Skeletal muscle tissue (tissue), 3 donors: ENCODE measurements at regions not wholly inside any gene's neighbourhood (a gene's known extent, or its start where the extent isn't known, plus 50 kb on each side); places are given as distances from the start of the nearest gene placed in this dataset.
A peak's percentile ranks its signal among the peaks of the same experiment; 100 is the strongest.

Experiments used
- H3K27ac ChIP-seq: one replicate; pipeline ENCODE4 v1.7.0; 2013; ENCODE audit warnings: mild to moderate bottlenecking, low read depth, low read length, inconsistent platforms
- H3K27me3 ChIP-seq, 3 donors: one replicate each; pipeline ENCODE4 v1.7.0; 2013; ENCODE audit warnings: low read length in 3 of 3; ENCODE audit not compliant: control insufficient read depth in 3 of 3, insufficient read depth in 3 of 3
- H3K36me3 ChIP-seq, 3 donors: one replicate each; pipeline ENCODE4 v1.7.0; 2013; ENCODE audit warnings: low read length in 3 of 3; ENCODE audit not compliant: control insufficient read depth in 3 of 3, insufficient read depth in 3 of 3
- H3K4me1 ChIP-seq, 3 donors: one replicate each; pipeline ENCODE4 v1.7.0; 2013; ENCODE audit warnings: low read length in 3 of 3, mild to moderate bottlenecking in 3 of 3; ENCODE audit not compliant: control insufficient read depth in 3 of 3, insufficient read depth in 3 of 3
- H3K4me3 ChIP-seq, 3 donors: one replicate each; pipeline ENCODE4 v1.7.0; 2013; ENCODE audit warnings: low read length in 3 of 3
- H3K9ac ChIP-seq, 3 donors: one replicate each; pipeline ENCODE4 v1.7.0; 2013; ENCODE audit warnings: low read length in 3 of 3, mild to moderate bottlenecking in 3 of 3, moderate library complexity in 2 of 3, low read depth in 1 of 3
- H3K9me3 ChIP-seq, 3 donors: one replicate each; pipeline ENCODE4 v1.7.0; 2013; ENCODE audit warnings: low read length in 3 of 3; ENCODE audit not compliant: control insufficient read depth in 3 of 3
- donor health status: Osteomylitis.

GRCh38 chr20:21902391-21902790 lies 196.9 kb downstream of the PAX1 start:
- no peaks in the 10 kb centered on the region for H3K36me3 ChIP-seq

GRCh38 chr20:21901470-21902275 lies 196.2 kb downstream of the PAX1 start:
- no peak overlapping the region for H3K9ac ChIP-seq
- H3K4me1 ChIP-seq, result no peaks in the 10 kb centered on the region
- no peak overlapping the region for H3K4me3 ChIP-seq
- no peaks in the 10 kb centered on the region for H3K36me3 ChIP-seq
- H3K27me3 ChIP-seq, result no peaks in the 10 kb centered on the region
- peaks cover 0 to 2% (median 0%) of the 10 kb centered on the region in 3 donors for H3K9me3 ChIP-seq
- H3K27ac ChIP-seq, result no peak overlapping the region

More at GRCh38 chr20:21902391-21902790, 196.9 kb downstream of the PAX1 start:
- Histone ChIP-seq H3K4me3 (no peak overlapping the region), H3K27me3 (no peaks in the 10 kb centered on the region), H3K27ac (no peak overlapping the region), H3K9me3 (peaks cover 0 to 2% (median 0%) of the 10 kb centered on the region in 3 donors), H3K4me1 (no peaks in the 10 kb centered on the region), H3K9ac (no peak overlapping the region)

- no peaks in the 10 kb centered on the region for H3K36me3 ChIP-seq
- H3K9me3 ChIP-seq, result peaks cover 0 to 2% (median 0%) of the 10 kb centered on the region in 3 donors
- H3K27me3 ChIP-seq, result no peaks in the 10 kb centered on the region
- no peak overlapping the region for H3K9ac ChIP-seq
- H3K4me3 ChIP-seq, result no peak overlapping the region
- no peak overlapping the region for H3K27ac ChIP-seq
- H3K4me1 ChIP-seq, result no peaks in the 10 kb centered on the region
Observed at GRCh38 chr20:21900431-21900830, 195.0 kb downstream of the PAX1 start.

GRCh38 chr20:21874921-21875320 lies 169.5 kb downstream of the PAX1 start:
- Histone ChIP-seq H3K36me3 (no peaks in the 10 kb centered on the region), H3K4me3 (no peak overlapping the region), H3K27ac (no peak overlapping the region), H3K9ac (no peak overlapping the region), H3K9me3 (no peaks in the 10 kb centered on the region), H3K27me3 (no peaks in the 10 kb centered on the region), H3K4me1 (no peaks in the 10 kb centered on the region)

DNA sequence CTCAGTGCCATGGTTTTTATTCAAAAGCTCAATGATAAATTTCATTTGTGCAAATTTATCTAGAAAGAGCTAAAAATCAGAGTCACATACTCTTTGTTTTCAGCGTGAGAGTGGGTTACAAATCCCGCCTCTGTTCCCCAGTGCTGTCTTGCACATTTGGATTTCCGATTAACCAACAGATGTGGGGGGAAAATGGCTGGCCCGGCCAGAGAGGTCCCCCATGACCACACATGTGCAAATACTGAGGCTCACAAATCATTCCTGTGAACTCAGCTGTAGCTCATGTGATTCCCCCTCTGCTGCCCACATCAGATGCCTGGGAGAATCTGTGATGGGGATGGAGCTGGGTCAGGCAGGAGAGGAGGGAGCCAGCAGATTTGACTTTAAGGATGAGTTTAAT lies 168.7 kb downstream of the PAX1 start:
- no peak overlapping the region for H3K27ac ChIP-seq
- H3K27me3 ChIP-seq, result no peaks in the 10 kb centered on the region
- H3K9ac ChIP-seq, result no peak overlapping the region
- H3K36me3 ChIP-seq, result no peaks in the 10 kb centered on the region
- H3K4me3 ChIP-seq, result no peak overlapping the region
- no peaks in the 10 kb centered on the region for H3K9me3 ChIP-seq
- no peaks in the 10 kb centered on the region for H3K4me1 ChIP-seq

GRCh38 chr20:21873291-21873690 lies 167.8 kb downstream of the PAX1 start:
- Histone ChIP-seq H3K4me3 (no peak overlapping the region), H3K27ac (no peak overlapping the region), H3K27me3 (no peaks in the 10 kb centered on the region), H3K36me3 (no peaks in the 10 kb centered on the region), H3K4me1 (no peaks in the 10 kb centered on the region), H3K9me3 (no peaks in the 10 kb centered on the region), H3K9ac (no peak overlapping the region)

GRCh38 chr20:21867811-21868210 lies 162.3 kb downstream of the PAX1 start:
- Histone ChIP-seq H3K4me1 (peaks cover 0 to 3% (median 2%) of the 10 kb centered on the region in 3 donors), H3K36me3 (no peaks in the 10 kb centered on the region), H3K27ac (no peak overlapping the region), H3K9ac (no peak overlapping the region), H3K27me3 (no peaks in the 10 kb centered on the region), H3K9me3 (peaks cover 0 to 2% (median 0%) of the 10 kb centered on the region in 3 donors), H3K4me3 (no peak overlapping the region)

DNA sequence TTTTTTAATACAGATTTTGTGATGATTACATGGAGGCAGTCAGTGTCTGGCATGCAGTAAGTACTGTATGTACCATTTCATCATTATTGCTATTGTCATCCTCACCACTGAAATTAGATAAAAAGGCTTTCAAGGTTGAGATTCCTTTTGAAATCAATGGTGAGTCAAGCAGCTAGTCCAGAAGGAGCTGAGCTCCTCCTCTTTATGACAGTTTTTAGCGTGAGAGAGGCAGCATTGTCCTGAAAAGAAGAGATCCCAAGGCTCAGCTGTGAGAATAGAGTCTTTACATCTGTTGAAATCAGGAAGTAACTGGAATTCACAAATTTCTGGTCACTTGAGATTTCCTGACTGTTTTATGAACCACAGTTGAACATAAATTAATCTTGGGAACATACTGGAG lies 161.9 kb downstream of the PAX1 start:
- Histone ChIP-seq H3K4me3 (no peak overlapping the region), H3K27me3 (no peaks in the 10 kb centered on the region), H3K27ac (no peak overlapping the region), H3K4me1 (peaks cover 0 to 3% (median 2%) of the 10 kb centered on the region in 3 donors), H3K9me3 (peaks cover 0 to 2% (median 0%) of the 10 kb centered on the region in 3 donors), H3K36me3 (no peaks in the 10 kb centered on the region), H3K9ac (no peak overlapping the region)

- H3K9me3 ChIP-seq, result peaks cover 0 to 2% (median 0%) of the 10 kb centered on the region in 3 donors
- H3K9ac ChIP-seq, result no peak overlapping the region
- H3K27me3 ChIP-seq, result no peaks in the 10 kb centered on the region
- H3K36me3 ChIP-seq, result no peaks in the 10 kb centered on the region
- H3K4me3 ChIP-seq, result peak overlapping the region in 1 of 3 donors; percentile 32
- H3K4me1 ChIP-seq, result peaks cover 0 to 3% (median 2%) of the 10 kb centered on the region in 3 donors
- H3K27ac ChIP-seq, result no peak overlapping the region
Observed at GRCh38 chr20:21862956-21863355, 157.5 kb downstream of the PAX1 start.

- Histone ChIP-seq H3K4me3 (peak overlapping the region in 1 of 3 donors; percentile 32), H3K4me1 (peaks cover 0 to 3% (median 2%) of the 10 kb centered on the region in 3 donors), H3K9ac (no peak overlapping the region), H3K27ac (no peak overlapping the region), H3K27me3 (no peaks in the 10 kb centered on the region), H3K9me3 (peaks cover 0 to 2% (median 0%) of the 10 kb centered on the region in 3 donors), H3K36me3 (no peaks in the 10 kb centered on the region)
Observed at GRCh38 chr20:21862259-21862946, 156.9 kb downstream of the PAX1 start.
